ENCODE measurements at regions not wholly inside any gene's neighbourhood (a gene's known extent, or its start where the extent isn't known, plus 50 kb on each side); places are given as distances from the start of the nearest gene placed in this dataset.

GRCh38 chr11:101692980-101693379 lies 109.2 kb upstream of the TRPC6 start:
- no peak for TF ChIP-seq CTCF (conservative IDR thresholded peaks at IDR 0.05 in 1 of 2, IDR thresholded peaks at IDR 0.05 in 1 of 2; ENCODE audit: extremely low read depth in 1 of 2, insufficient read depth in 1 of 2, low read depth in 1 of 2, low read length in 2 of 2)
- TF ChIP-seq EZH2 (IDR thresholded peaks at IDR 0.05; ENCODE audit: borderline replicate concordance, low read length), result no peak
